ENCODE measurements at regions not wholly inside any gene's neighbourhood (a gene's known extent, or its start where the extent isn't known, plus 50 kb on each side); places are given as distances from the start of the nearest gene placed in this dataset.

DNA sequence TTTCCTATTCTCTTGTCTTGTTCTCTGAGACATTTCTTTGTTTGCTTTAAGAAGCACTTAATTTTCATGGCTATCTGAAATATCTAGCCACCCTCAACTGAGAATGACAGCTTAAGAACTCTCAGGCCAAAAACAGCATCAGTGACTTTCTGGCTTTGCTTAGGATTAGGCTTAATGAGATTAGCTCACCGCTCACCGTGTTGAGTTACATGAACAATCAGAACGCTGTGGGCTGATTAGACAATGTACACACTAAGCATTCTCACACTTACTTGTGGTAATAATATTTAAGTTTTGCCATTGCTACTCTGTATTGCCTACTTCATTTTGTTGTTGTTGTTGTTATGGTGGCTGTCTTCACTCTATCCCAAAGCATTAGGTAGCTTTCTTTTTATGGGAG, 1283.6 kb downstream of the UQCRFS1 start:
- TF ChIP-seq CTCF (IDR thresholded peaks at IDR 0.05) (no peak), RAD21 (conservative IDR thresholded peaks at IDR 0.05 in 1 of 2, IDR thresholded peaks at IDR 0.05 in 1 of 2) (no peak), EP300 (IDR thresholded peaks at IDR 0.05) (no peak), ZFP36 (IDR thresholded peaks at IDR 0.05; ENCODE audit: borderline replicate concordance, partially characterized antibody) (no peak), NR3C1 (IDR thresholded peaks at IDR 0.05) (no peak), SMC3 (IDR thresholded peaks at IDR 0.05) (no peak), PBX3 (IDR thresholded peaks at IDR 0.05) (no peak), CBX8 (IDR thresholded peaks at IDR 0.05) (no peak), CHD2 (IDR thresholded peaks at IDR 0.05; ENCODE audit: low read length, partially characterized antibody) (no peak), MAX (IDR thresholded peaks at IDR 0.05) (no peak), KDM1A (IDR thresholded peaks at IDR 0.05; ENCODE audit: low read depth) (no peak), JUN (IDR thresholded peaks at IDR 0.05) (no peak)
- TF ChIP-seq, protein P1, sequence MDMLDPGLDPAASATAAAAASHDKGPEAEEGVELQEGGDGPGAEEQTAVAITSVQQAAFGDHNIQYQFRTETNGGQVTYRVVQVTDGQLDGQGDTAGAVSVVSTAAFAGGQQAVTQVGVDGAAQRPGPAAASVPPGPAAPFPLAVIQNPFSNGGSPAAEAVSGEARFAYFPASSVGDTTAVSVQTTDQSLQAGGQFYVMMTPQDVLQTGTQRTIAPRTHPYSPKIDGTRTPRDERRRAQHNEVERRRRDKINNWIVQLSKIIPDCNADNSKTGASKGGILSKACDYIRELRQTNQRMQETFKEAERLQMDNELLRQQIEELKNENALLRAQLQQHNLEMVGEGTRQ (IDR thresholded peaks at IDR 0.05), result no peak

Data from A549 (cell line).